ENCODE measurements at regions not wholly inside any gene's neighbourhood (a gene's known extent, or its start where the extent isn't known, plus 50 kb on each side); places are given as distances from the start of the nearest gene placed in this dataset.

- ATAC-seq (ENCODE audit: insufficient read depth, low FRiP score) (no peak), DNase-seq (no peak)
- TF ChIP-seq CTCF (IDR thresholded peaks at IDR 0.05; ENCODE audit: control extremely low read depth, extremely low read depth), result no peak
- WGBS, 2 donors, result 62 to 72% methylated on average over 11 of the region's 11 CpGs
- Histone ChIP-seq H3K27me3 (ENCODE audit: control insufficient read depth in 3 of 3, insufficient read depth in 3 of 3, low read length in 2 of 3) (no peaks in the 10 kb centered on the region), H3K4me1 (ENCODE audit: control insufficient read depth in 5 of 5, insufficient read depth in 5 of 5, low read length in 5 of 5) (no peaks in the 10 kb centered on the region), H3K36me3 (ENCODE audit: control insufficient read depth in 4 of 4, insufficient read depth in 4 of 4, low read length in 4 of 4) (no peaks in the 10 kb centered on the region), H3K27ac (ENCODE audit: low read depth in 1 of 2, low read length in 1 of 2) (no peak overlapping the region), H3K9me3 (ENCODE audit: control insufficient read depth in 4 of 4, insufficient read depth in 3 of 4, low read length in 3 of 4) (peaks cover 0 to 8% (median 0%) of the 10 kb centered on the region in 4 donors), H3K9ac (ENCODE audit: insufficient read depth in 1 of 2, low read length in 2 of 2) (no peak overlapping the region), H3K4me3 (no peak overlapping the region)
Observed at GRCh38 chr6:90811596-90812226, 224.8 kb upstream of the MAP3K7 start.

- 86 to 87% methylated on average over 4 of the region's 4 CpGs for WGBS, 2 donors
- DNase-seq, result no peak
- TF ChIP-seq CTCF (IDR thresholded peaks at IDR 0.05; ENCODE audit: control extremely low read depth, extremely low read depth), result no peak
- ATAC-seq (ENCODE audit: insufficient read depth, low FRiP score), result no peak
- no peaks in the 10 kb centered on the region for H3K4me1 ChIP-seq (ENCODE audit: control insufficient read depth in 5 of 5, insufficient read depth in 5 of 5, low read length in 5 of 5)
- H3K27me3 ChIP-seq (ENCODE audit: control insufficient read depth in 3 of 3, insufficient read depth in 3 of 3, low read length in 2 of 3), result no peaks in the 10 kb centered on the region
- H3K9ac ChIP-seq (ENCODE audit: insufficient read depth in 1 of 2, low read length in 2 of 2), result no peak overlapping the region
- H3K27ac ChIP-seq (ENCODE audit: low read depth in 1 of 2, low read length in 1 of 2), result no peak overlapping the region
- no peaks in the 10 kb centered on the region for H3K36me3 ChIP-seq (ENCODE audit: control insufficient read depth in 4 of 4, insufficient read depth in 4 of 4, low read length in 4 of 4)
- no peak overlapping the region for H3K4me3 ChIP-seq
- peaks cover 0 to 3% (median 0%) of the 10 kb centered on the region in 4 donors for H3K9me3 ChIP-seq (ENCODE audit: control insufficient read depth in 4 of 4, insufficient read depth in 3 of 4, low read length in 3 of 4)
Observed at GRCh38 chr6:90809035-90809434, 222.2 kb upstream of the MAP3K7 start.

- Histone ChIP-seq H3K4me3 (no peak overlapping the region), H3K9ac (ENCODE audit: insufficient read depth in 1 of 2, low read length in 2 of 2) (no peak overlapping the region), H3K27ac (ENCODE audit: low read depth in 1 of 2, low read length in 1 of 2) (no peak overlapping the region), H3K27me3 (ENCODE audit: control insufficient read depth in 3 of 3, insufficient read depth in 3 of 3, low read length in 2 of 3) (no peaks in the 10 kb centered on the region), H3K4me1 (ENCODE audit: control insufficient read depth in 5 of 5, insufficient read depth in 5 of 5, low read length in 5 of 5) (no peaks in the 10 kb centered on the region), H3K9me3 (ENCODE audit: control insufficient read depth in 4 of 4, insufficient read depth in 3 of 4, low read length in 3 of 4) (no peaks in the 10 kb centered on the region), H3K36me3 (ENCODE audit: control insufficient read depth in 4 of 4, insufficient read depth in 4 of 4, low read length in 4 of 4) (no peaks in the 10 kb centered on the region)
- ATAC-seq (ENCODE audit: insufficient read depth, low FRiP score) (no peak), DNase-seq (no peak)
- TF ChIP-seq CTCF (IDR thresholded peaks at IDR 0.05; ENCODE audit: control extremely low read depth, extremely low read depth), result no peak
- 86% methylated on average over 6 of the region's 6 CpGs for WGBS, 2 donors
Observed at GRCh38 chr6:90807791-90808701, 221.2 kb upstream of the MAP3K7 start.

All from lung (tissue), 11 donors.